ENCODE measurements at regions not wholly inside any gene's neighbourhood (a gene's known extent, or its start where the extent isn't known, plus 50 kb on each side); places are given as distances from the start of the nearest gene placed in this dataset.

DNA sequence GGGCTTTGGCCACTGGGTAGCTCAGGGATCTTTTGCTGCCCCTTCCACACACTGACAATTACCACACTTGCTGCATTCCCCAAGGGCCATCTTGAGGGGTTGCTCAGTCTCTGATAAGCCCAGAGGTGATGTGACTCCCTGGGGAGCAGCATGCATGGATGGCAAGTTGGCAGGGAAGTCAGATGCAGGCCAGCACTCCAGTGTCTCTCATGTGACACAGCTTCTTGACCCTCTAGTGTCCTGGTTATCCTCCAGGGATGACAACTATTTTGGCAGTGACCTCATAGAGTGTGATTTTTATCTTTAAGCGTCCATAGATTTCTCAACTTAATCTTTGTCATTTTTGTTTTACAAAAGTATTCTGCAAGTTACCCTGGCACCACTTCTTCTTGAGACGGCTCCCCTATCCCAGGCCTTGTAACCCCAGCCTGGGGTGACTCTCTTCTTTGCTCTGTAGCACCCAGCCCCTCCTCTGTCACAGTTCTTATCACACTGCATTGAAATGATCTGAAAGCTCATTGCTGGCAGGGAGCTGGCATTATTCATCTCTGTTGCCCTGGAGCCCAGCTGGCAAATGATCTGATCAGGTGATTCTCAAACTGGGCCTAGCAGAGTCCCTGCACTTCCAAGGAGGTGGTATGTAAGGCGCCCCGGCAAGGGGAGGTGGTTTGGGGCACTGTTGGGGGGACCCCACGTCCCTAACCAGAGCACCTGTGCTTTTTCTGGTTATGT lies 72.6 kb downstream of the TENT5C start:
- Mint-ChIP-seq H3K9me3 (no peaks in the 10 kb centered on the region), H3K27ac (no peak overlapping the region), H3K36me3 (no peaks in the 10 kb centered on the region), H3K27me3 (no peaks in the 10 kb centered on the region), H3K4me3 (peak overlapping the region in 1 of 4 donors; percentile 24), H3K4me1 (peaks cover 10 to 13% (median 13%) of the 10 kb centered on the region in 3 donors)

GRCh38 chr1:117679299-117679698 lies 73.5 kb downstream of the TENT5C start:
- Mint-ChIP-seq H3K4me3 (no peak overlapping the region), H3K27ac (no peak overlapping the region), H3K9me3 (no peaks in the 10 kb centered on the region), H3K27me3 (no peaks in the 10 kb centered on the region), H3K36me3 (no peaks in the 10 kb centered on the region), H3K4me1 (peaks cover 5 to 9% (median 7%) of the 10 kb centered on the region in 3 donors)

GRCh38 chr1:117679868-117680267 lies 74.0 kb downstream of the TENT5C start:
- no peaks in the 10 kb centered on the region for H3K9me3 Mint-ChIP-seq
- peaks cover 0 to 5% (median 3%) of the 10 kb centered on the region in 3 donors for H3K4me1 Mint-ChIP-seq
- H3K27me3 Mint-ChIP-seq = no peaks in the 10 kb centered on the region
- H3K36me3 Mint-ChIP-seq = no peaks in the 10 kb centered on the region
- H3K4me3 Mint-ChIP-seq = no peak overlapping the region
- H3K27ac Mint-ChIP-seq = no peak overlapping the region

- Mint-ChIP-seq H3K27ac (no peak overlapping the region), H3K4me3 (no peak overlapping the region), H3K4me1 (peaks cover 0 to 3% (median 3%) of the 10 kb centered on the region in 3 donors)
Observed at GRCh38 chr1:117680316-117681002, 74.6 kb downstream of the TENT5C start.

DNA sequence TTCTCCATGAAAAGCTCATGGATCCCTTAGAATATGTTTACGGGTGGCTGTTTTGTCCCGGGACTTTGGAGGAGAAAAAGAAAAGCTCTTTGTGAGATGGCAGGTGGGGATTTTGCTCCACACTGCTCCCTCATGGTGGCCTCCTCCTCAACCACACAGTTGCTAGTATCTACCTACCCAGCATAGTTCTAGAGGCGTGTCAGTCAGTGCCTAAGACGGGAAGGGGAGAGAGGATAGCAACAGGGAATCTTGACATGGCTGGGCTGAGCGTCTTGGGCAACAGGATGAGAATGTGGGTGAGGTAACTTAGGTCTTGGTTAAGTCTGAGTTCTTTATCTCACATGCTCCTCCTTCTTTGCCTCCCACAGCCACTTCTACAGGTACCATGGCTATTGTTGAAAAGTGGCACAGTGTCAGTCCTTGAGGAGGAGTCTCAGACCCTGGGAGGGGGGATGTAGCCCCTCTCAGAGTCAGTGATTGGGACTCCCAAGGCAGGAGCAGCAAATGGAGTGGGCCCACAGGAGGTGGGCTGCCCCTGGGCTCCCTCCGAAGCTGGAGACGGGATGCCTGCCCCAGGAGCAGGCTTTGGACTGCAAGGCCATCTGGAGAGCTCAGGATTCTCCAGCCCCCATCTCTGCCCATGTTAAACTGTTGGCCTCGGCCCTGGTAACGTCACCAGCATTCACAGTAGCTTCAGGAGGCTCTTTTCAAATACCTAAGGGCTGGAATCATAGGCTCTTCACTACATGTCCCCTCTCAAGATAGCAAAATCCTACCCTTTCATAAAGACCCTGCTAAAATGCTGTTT lies 75.4 kb downstream of the TENT5C start:
- H3K27ac Mint-ChIP-seq = no peak overlapping the region
- H3K9me3 Mint-ChIP-seq = no peaks in the 10 kb centered on the region
- H3K36me3 Mint-ChIP-seq = no peaks in the 10 kb centered on the region
- H3K4me1 Mint-ChIP-seq = peaks cover 0 to 3% (median 3%) of the 10 kb centered on the region in 3 donors
- H3K27me3 Mint-ChIP-seq = no peaks in the 10 kb centered on the region
- H3K4me3 Mint-ChIP-seq = no peak overlapping the region

More at GRCh38 chr1:117680316-117681002, 74.6 kb downstream of the TENT5C start:
- Mint-ChIP-seq H3K9me3 (no peaks in the 10 kb centered on the region), H3K27me3 (no peaks in the 10 kb centered on the region), H3K36me3 (no peaks in the 10 kb centered on the region)

GRCh38 chr1:117681901-117682250 lies 76.0 kb downstream of the TENT5C start:
- Mint-ChIP-seq H3K27me3 (no peaks in the 10 kb centered on the region), H3K27ac (no peak overlapping the region)

DNA sequence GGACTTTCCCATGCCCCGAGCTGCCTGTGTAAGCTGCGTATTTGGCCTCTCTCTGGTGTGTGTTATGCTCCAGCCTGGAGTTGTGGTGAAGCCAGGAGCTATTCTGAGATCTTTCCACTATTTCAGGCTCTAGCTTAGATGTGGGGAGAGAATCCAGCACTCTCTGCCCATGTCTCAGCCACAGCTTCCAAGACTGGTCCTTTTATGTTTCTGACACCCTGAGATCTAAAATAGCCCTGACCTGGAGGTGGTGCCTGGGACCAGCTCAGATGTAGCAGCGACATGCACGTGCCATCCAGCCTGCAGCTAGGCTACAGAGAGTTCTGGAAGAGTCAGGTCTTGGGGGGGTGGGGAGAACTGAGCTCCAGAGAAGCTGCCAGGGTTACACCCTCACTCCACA lies 76.5 kb downstream of the TENT5C start:
- no peaks in the 10 kb centered on the region for H3K36me3 Mint-ChIP-seq
- H3K27me3 Mint-ChIP-seq = no peaks in the 10 kb centered on the region
- H3K27ac Mint-ChIP-seq = no peak overlapping the region
- peaks cover 0 to 5% (median 3%) of the 10 kb centered on the region in 3 donors for H3K4me1 Mint-ChIP-seq
- H3K9me3 Mint-ChIP-seq = no peaks in the 10 kb centered on the region
- no peak overlapping the region for H3K4me3 Mint-ChIP-seq

More at GRCh38 chr1:117681901-117682250, 76.0 kb downstream of the TENT5C start:
- no peak overlapping the region for H3K4me3 Mint-ChIP-seq
- H3K36me3 Mint-ChIP-seq = no peaks in the 10 kb centered on the region
- peaks cover 0 to 5% (median 3%) of the 10 kb centered on the region in 3 donors for H3K4me1 Mint-ChIP-seq
- no peaks in the 10 kb centered on the region for H3K9me3 Mint-ChIP-seq

- no peaks in the 10 kb centered on the region for H3K27me3 Mint-ChIP-seq
- no peak overlapping the region for H3K4me3 Mint-ChIP-seq
- no peaks in the 10 kb centered on the region for H3K36me3 Mint-ChIP-seq
- no peak overlapping the region for H3K27ac Mint-ChIP-seq
- H3K9me3 Mint-ChIP-seq = no peaks in the 10 kb centered on the region
- peaks cover 0 to 3% (median 1%) of the 10 kb centered on the region in 3 donors for H3K4me1 Mint-ChIP-seq
Observed at GRCh38 chr1:117683571-117684285, 77.9 kb downstream of the TENT5C start.

DNA sequence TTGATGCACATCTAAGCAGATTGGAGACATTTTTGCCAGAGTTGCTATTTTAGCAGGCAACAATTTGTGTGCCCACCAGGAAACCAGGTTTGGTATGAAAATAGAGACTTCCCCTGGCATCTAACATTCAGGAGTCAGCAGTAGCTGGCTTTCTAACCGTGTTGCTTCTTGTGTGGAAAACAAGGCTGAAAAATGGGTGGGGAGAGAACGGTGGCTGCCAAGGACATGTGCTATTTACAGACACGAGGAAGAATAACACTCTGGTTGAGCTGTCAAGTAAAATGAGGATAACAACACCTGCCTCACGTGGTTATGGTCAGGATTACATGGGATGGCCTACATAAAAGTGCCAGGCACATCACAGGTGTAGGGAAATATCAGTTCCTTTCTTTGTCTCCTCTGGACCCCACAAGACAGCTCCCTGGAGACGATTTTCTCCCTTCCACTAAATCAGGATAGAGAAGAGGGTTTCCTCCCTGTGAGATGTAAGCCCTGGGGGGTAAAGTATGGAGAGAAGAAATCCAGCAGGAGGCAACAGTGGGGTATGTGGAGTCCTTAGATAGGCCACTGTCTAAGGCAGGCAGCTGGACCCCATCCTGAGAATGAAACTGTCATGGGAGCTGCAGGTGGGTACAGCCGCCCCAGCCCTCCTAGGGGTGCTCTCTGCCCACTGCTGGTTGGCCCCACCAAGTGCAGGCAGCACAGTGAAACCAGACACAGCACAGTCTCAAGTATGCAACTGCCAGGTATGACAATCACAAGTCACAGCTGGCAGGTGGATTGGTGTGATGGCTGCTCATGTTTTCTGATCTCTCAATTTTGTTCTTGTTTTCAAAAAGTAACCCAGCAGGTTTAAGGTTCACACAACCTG lies 80.3 kb downstream of the TENT5C start:
- H3K9me3 Mint-ChIP-seq = no peaks in the 10 kb centered on the region
- H3K27ac Mint-ChIP-seq = no peak overlapping the region
- H3K4me1 Mint-ChIP-seq = peaks cover 0 to 3% (median 2%) of the 10 kb centered on the region in 3 donors
- H3K4me3 Mint-ChIP-seq = no peak overlapping the region
- no peaks in the 10 kb centered on the region for H3K36me3 Mint-ChIP-seq
- no peaks in the 10 kb centered on the region for H3K27me3 Mint-ChIP-seq

GRCh38 chr1:117686907-117687306 lies 81.1 kb downstream of the TENT5C start:
- Mint-ChIP-seq H3K36me3 (no peaks in the 10 kb centered on the region), H3K9me3 (no peaks in the 10 kb centered on the region), H3K4me3 (no peak overlapping the region), H3K27me3 (no peaks in the 10 kb centered on the region), H3K4me1 (peaks cover 0 to 2% (median 0%) of the 10 kb centered on the region in 3 donors), H3K27ac (no peak overlapping the region)

DNA sequence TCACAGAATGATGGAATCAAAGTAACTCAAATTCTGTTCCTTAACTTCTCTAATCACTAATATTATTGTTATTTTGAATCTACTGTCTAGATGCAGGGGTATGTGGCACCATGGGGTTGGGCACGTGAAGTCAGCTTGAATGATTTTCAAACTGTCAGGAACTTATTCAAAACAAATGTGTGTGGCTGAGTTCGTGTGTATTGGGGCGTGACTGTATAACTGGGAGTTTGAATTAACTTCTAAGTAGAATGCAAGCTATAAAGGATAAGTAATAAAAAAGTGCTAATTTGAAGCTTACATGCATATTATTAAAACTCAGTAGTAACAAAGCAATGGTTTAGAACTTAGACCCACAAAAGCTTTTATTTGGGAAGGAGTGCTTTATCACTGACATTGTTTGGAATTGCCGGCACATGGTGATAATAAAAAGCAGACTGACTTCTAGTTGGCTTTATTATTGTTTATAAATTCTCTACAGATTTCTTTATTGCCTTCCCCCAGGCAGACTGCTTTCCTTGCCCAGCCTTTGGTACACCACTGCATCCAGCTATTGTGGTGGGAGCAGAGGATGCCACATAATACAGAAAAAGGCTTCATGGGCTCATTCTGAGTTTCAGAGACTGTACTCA lies 84.3 kb downstream of the TENT5C start:
- Mint-ChIP-seq H3K36me3 (no peaks in the 10 kb centered on the region), H3K4me1 (peaks cover 0 to 4% (median 0%) of the 10 kb centered on the region in 3 donors), H3K27me3 (peaks cover 7% of the 10 kb centered on the region), H3K4me3 (no peak overlapping the region), H3K9me3 (no peaks in the 10 kb centered on the region), H3K27ac (no peak overlapping the region)

DNA sequence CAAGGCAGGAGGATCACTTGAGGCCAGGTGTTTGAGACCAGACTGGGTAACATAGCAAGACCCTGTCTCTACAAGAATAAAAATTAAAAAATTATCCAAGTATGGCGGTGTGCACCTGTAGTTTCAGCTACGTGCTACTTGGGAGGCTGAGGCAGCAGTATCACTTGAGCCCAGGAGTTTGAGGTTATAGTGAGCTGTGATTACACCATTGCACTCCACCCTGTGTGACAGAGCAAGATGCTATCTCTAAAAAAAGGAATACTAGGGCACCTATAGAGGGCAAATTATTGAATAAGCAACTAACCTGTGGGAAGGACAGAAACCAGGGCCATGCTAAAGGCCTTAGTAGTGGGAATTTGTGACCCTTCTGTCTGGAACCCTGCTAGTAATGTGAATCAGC lies 86.1 kb downstream of the TENT5C start:
- peaks cover 0 to 3% (median 0%) of the 10 kb centered on the region in 3 donors for H3K4me1 Mint-ChIP-seq
- H3K27me3 Mint-ChIP-seq = peaks cover 12% of the 10 kb centered on the region
- H3K27ac Mint-ChIP-seq = no peak overlapping the region
- no peaks in the 10 kb centered on the region for H3K36me3 Mint-ChIP-seq
- H3K9me3 Mint-ChIP-seq = no peaks in the 10 kb centered on the region
- H3K4me3 Mint-ChIP-seq = no peak overlapping the region

DNA sequence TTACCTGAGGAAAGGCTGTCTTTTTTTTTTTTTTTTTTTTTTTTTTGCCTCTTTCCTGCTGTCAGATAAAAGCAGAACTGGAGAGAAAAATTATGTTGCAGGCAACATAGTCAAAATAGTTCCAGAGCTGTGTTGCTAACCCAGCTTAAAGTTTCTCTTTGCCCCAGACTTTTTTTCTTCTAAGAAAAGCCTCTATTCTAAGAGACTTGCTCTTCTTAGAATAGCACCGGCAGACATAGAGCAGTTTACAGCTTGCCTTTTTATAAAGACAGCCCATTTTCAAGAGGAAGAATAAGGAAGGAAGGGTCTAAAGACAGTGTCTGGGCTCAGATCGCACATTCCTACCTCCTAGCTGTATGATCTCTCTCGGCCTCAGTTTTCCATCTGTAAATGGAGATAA lies 88.7 kb downstream of the TENT5C start:
- no peak overlapping the region for H3K4me3 Mint-ChIP-seq
- H3K4me1 Mint-ChIP-seq = peaks cover 0 to 3% (median 0%) of the 10 kb centered on the region in 3 donors
- no peaks in the 10 kb centered on the region for H3K36me3 Mint-ChIP-seq
- H3K27ac Mint-ChIP-seq = no peak overlapping the region
- H3K27me3 Mint-ChIP-seq = peaks cover 12% of the 10 kb centered on the region
- H3K9me3 Mint-ChIP-seq = no peaks in the 10 kb centered on the region

Measured in IgD-negative memory B cell (primary cell).